ENCODE measurements at regions not wholly inside any gene's neighbourhood (a gene's known extent, or its start where the extent isn't known, plus 50 kb on each side); places are given as distances from the start of the nearest gene placed in this dataset.

GRCh38 chr2:11955884-11956291 is 209.5 kb downstream of the LPIN1 start:
- DNase-seq: no peak

- no peak for DNase-seq
Measured at GRCh38 chr2:11962707-11963328, 216.4 kb downstream of the LPIN1 start.

GRCh38 chr2:11963966-11964365 is 217.5 kb downstream of the LPIN1 start:
- no peak for DNase-seq

- DNase-seq: no peak
Measured at GRCh38 chr2:11967946-11968465, 221.6 kb downstream of the LPIN1 start.

- DNase-seq: no peak
Measured at GRCh38 chr2:11968521-11968920, 222.1 kb downstream of the LPIN1 start.

- no peak for DNase-seq
Measured at GRCh38 chr2:11969774-11970173, 223.3 kb downstream of the LPIN1 start.

GRCh38 chr2:11974573-11974972 is 228.1 kb downstream of the LPIN1 start:
- DNase-seq: no peak

- DNase-seq: no peak
Measured at GRCh38 chr2:11975373-11975772, 228.9 kb downstream of the LPIN1 start.

GRCh38 chr2:11976073-11976472 is 229.6 kb downstream of the LPIN1 start:
- no peak for DNase-seq

GRCh38 chr2:11977766-11978524 is 231.5 kb downstream of the LPIN1 start:
- no peak for DNase-seq

GRCh38 chr2:11980809-11981208 is 234.4 kb downstream of the LPIN1 start:
- no peak for DNase-seq

- DNase-seq: no peak
Measured at GRCh38 chr2:11983401-11983800, 237.0 kb downstream of the LPIN1 start.

GRCh38 chr2:11983870-11984269 is 237.4 kb downstream of the LPIN1 start:
- DNase-seq: no peak

GRCh38 chr2:11984316-11985158 is 238.1 kb downstream of the LPIN1 start:
- no peak for DNase-seq

- DNase-seq: no peak
Measured at GRCh38 chr2:11985817-11986566, 239.6 kb downstream of the LPIN1 start.

GRCh38 chr2:11987151-11987550 is 240.7 kb downstream of the LPIN1 start:
- no peak for DNase-seq

GRCh38 chr2:11988691-11989353 is 242.4 kb downstream of the LPIN1 start:
- DNase-seq: no peak

GRCh38 chr2:11989354-11989703 is 242.9 kb downstream of the LPIN1 start:
- no peak for DNase-seq

- DNase-seq: no peak
Measured at GRCh38 chr2:11990576-11990975, 244.1 kb downstream of the LPIN1 start.

GRCh38 chr2:11993749-11994148 is 247.3 kb downstream of the LPIN1 start:
- DNase-seq: no peak

GRCh38 chr2:11995456-11995855 is 249.0 kb downstream of the LPIN1 start:
- no peak for DNase-seq

- no peak for DNase-seq
Measured at GRCh38 chr2:11996618-11997017, 250.2 kb downstream of the LPIN1 start.

Measured in CD4-positive, alpha-beta T cell treated with Interleukin-15 for 1 hour (primary cell).